K562 (cell line): ENCODE measurements at regions not wholly inside any gene's neighbourhood (a gene's known extent, or its start where the extent isn't known, plus 50 kb on each side); places are given as distances from the start of the nearest gene placed in this dataset.

Experiments used
- ATAC-seq: fragments of 200-7000 bp; cut with Tn5 transposase; 3 replicates; pipeline ENCODE4 v1.9.1; 2020; ENCODE audit warnings: moderate library complexity
- BruUV-seq: library from RNA; stranded (reverse); fragments of 400-500 nt; replicated peaks from 2 replicates; lab custom pipeline; 2021; lab: Mats Ljungman, UMichigan
- CTCF ChIA-PET: fragments of 300-600 bp; formaldehyde crosslinking; extraction: SDS; loops from one replicate; lab custom pipeline; 2021; ENCODE audit warnings: low intra/inter-chr PET ratio; lab: Yijun Ruan, JAX
- POLR2A ChIA-PET: fragments of 300-600, 350-650 bp; sonication (Branson Sonifier 250); formaldehyde crosslinking; extraction: SDS; loops from one replicate; lab custom pipeline; 2021; ENCODE audit warnings: antibody characterized with exemption, inconsistent platforms; lab: Yijun Ruan, JAX
- DNase-seq, 4 experiments: peaks; one replicate each; pipeline versions ENCODE4 v3.0.0 to v3.0.0-alpha.2; 2011 to 2018; ENCODE audit warnings: low spot score in 3 of 4, mixed read lengths in 3 of 4; ENCODE audit errors: extremely low read depth in 1 of 4
- FAIRE-seq: peaks from 2 replicates; lab custom pipeline; 2011; peaks lifted over from hg19 to GRCh38; lab: Jason Lieb, UNC
- H2AFZ ChIP-seq: 2 replicates; pipeline ENCODE4 v1.6.0; 2011; ENCODE audit warnings: low read depth, low read length, control low read depth, inconsistent platforms
- H3K27ac ChIP-seq: fragments of 200-600 bp; 3 replicates; pipeline ENCODE4 v1.8.0; 2011; ENCODE audit warnings: low read depth, mild to moderate bottlenecking, control low read depth, inconsistent platforms, low read length, moderate library complexity, mixed read lengths; ENCODE audit errors: extremely low read depth
- H3K27me3 ChIP-seq, 2 experiments: fragments of 300-600 bp in 1 of 2; 2 replicates in 1 of 2; 3 replicates in 1 of 2; pipeline versions ENCODE4 v1.6.0 to v1.8.0; 2011; ENCODE audit warnings: inconsistent platforms in 2 of 2, low read length in 2 of 2, mild to moderate bottlenecking in 1 of 2, mixed read lengths in 1 of 2, moderate library complexity in 1 of 2; ENCODE audit not compliant: control insufficient read depth in 2 of 2, insufficient read depth in 2 of 2
- H3K36me3 ChIP-seq: fragments of 300-600 bp; 3 replicates; pipeline ENCODE4 v1.8.0; 2011; ENCODE audit warnings: mild to moderate bottlenecking, low read length, inconsistent platforms; ENCODE audit not compliant: control insufficient read depth, insufficient read depth
- H3K4me1 ChIP-seq, 2 experiments: fragments of 200-600 bp in 1 of 2; replicated peaks in 1 of 2; 2 replicates in 1 of 2; 3 replicates in 1 of 2; pipeline versions ENCODE4 v1.5.1 to v1.8.0; 2011; ENCODE audit warnings: inconsistent platforms in 2 of 2, low read length in 2 of 2, mild to moderate bottlenecking in 1 of 2, mixed read lengths in 1 of 2, moderate library complexity in 1 of 2; ENCODE audit not compliant: control insufficient read depth in 2 of 2, insufficient read depth in 2 of 2
- H3K4me2 ChIP-seq: 2 replicates; pipeline ENCODE4 v1.6.1; 2011; ENCODE audit warnings: low read length, control low read depth, inconsistent platforms, mixed read lengths; ENCODE audit not compliant: insufficient read depth
- H3K4me3 ChIP-seq: fragments of 200-600 bp; sonication (generic), shearing (Covaris generic); 2 replicates; pipeline ENCODE4 v1.5.1; 2016; ENCODE audit warnings: control low read depth, inconsistent platforms
- H3K79me2 ChIP-seq: fragments of 200-600 bp; 3 replicates; pipeline ENCODE4 v1.8.0; 2011; ENCODE audit warnings: low read length, inconsistent platforms; ENCODE audit not compliant: control insufficient read depth, insufficient read depth
- H3K9ac ChIP-seq, 2 experiments: 2 replicates each; pipeline versions ENCODE4 v1.6.0 to v1.6.1; 2011; ENCODE audit warnings: low read depth in 2 of 2, low read length in 2 of 2, control low read depth in 1 of 2, inconsistent platforms in 1 of 2, mild to moderate bottlenecking in 1 of 2, mixed read lengths in 1 of 2; ENCODE audit not compliant: insufficient read depth in 1 of 2
- H3K9me1 ChIP-seq: one replicate; pipeline ENCODE4 v1.6.0; 2011; ENCODE audit warnings: inconsistent platforms, mild to moderate bottlenecking, low read length, moderate library complexity; ENCODE audit not compliant: control insufficient read depth, insufficient read depth
- H3K9me3 ChIP-seq: replicated peaks from 2 replicates; pipeline ENCODE4 v1.5.1; 2011; ENCODE audit warnings: low read depth, low read length, inconsistent platforms; ENCODE audit not compliant: control insufficient read depth, insufficient read depth
- H4K20me1 ChIP-seq: replicated peaks from 2 replicates; pipeline ENCODE4 v1.6.1; 2011; ENCODE audit warnings: low read length, inconsistent platforms, mixed read lengths; ENCODE audit not compliant: control insufficient read depth, insufficient read depth
- DDX20 ChIP-seq: fragments of 450-650 bp; IDR thresholded peaks from 2 replicates; pipeline ENCODE4 v1.6.1; 2016; ENCODE audit warnings: missing genetic modification characterization, low read depth, mild to moderate bottlenecking, missing compliant biosample characterization, moderate library complexity
- HMG20A ChIP-seq: fragments of 450-650 bp; formaldehyde crosslinking; conservative IDR thresholded peaks from 2 replicates; pipeline ENCODE4 v1.4.0; 2020; ENCODE audit warnings: mild to moderate bottlenecking, mixed read lengths
- NFXL1 ChIP-seq: fragments of 450-650 bp; formaldehyde crosslinking; IDR thresholded peaks from 2 replicates; pipeline ENCODE4 v1.4.0; 2021; ENCODE audit warnings: mild to moderate bottlenecking
- RBM22 ChIP-seq: fragments of 200-400 bp; formaldehyde crosslinking; IDR thresholded peaks from 2 replicates; pipeline ENCODE4 v1.6.1; 2018; ENCODE audit warnings: low read length, low read depth; ENCODE audit not compliant: poor library complexity, severe bottlenecking
- SRSF9 ChIP-seq: fragments of 200-400 bp; formaldehyde crosslinking; IDR thresholded peaks from 2 replicates; pipeline ENCODE4 v1.6.1; 2017; ENCODE audit warnings: low read depth, low read length, borderline replicate concordance
- STAG1 ChIP-seq: sonication (generic); formaldehyde crosslinking; IDR thresholded peaks from 2 replicates; pipeline ENCODE4 v1.5.0; 2020; ENCODE audit warnings: missing genetic modification reagents, borderline replicate concordance
- ZNF695 ChIP-seq: fragments of 450-650 bp; formaldehyde crosslinking; IDR thresholded peaks from 2 replicates; pipeline ENCODE4 v1.4.0; 2020; ENCODE audit warnings: mild to moderate bottlenecking, moderate library complexity
- ZNF77 ChIP-seq: fragments of 250-450 bp; sonication (Bioruptor Pico); IDR thresholded peaks from 2 replicates; pipeline ENCODE4 v1.5.0; 2020
- WGBS: fragments of 100-300 bp; shearing (Covaris generic); methylation state at CpG from one replicate; pipeline ENCODE4 v1.1.6; 2016; ENCODE audit warnings: low coverage, mixed read lengths; ENCODE audit not compliant: insufficient coverage; ENCODE audit errors: missing lambda C conversion rate; 5-methylcytosine and 5-hydroxymethylcytosine counted together
- in situ Hi-C: fragments of 300-500 bp; cut with MboI; formaldehyde crosslinking; loops from 4 replicates; pipeline ENCODE4 v1.15.0; 2018; ENCODE audit warnings: inconsistent platforms, mixed read lengths
- intact Hi-C: fragments of 100-400 bp; cut with micrococcal nuclease; formaldehyde crosslinking; loops from 2 replicates; pipeline ENCODE4 v1.14.2; 2022
- TF ChIP-seq, protein P1 (sequence below): fragments of 250-450 bp; sonication (Bioruptor Pico); IDR thresholded peaks from 2 replicates; pipeline ENCODE4 v1.8.0; 2022; ENCODE audit warnings: inconsistent platforms, mild to moderate bottlenecking, moderate library complexity, borderline replicate concordance

DNA sequence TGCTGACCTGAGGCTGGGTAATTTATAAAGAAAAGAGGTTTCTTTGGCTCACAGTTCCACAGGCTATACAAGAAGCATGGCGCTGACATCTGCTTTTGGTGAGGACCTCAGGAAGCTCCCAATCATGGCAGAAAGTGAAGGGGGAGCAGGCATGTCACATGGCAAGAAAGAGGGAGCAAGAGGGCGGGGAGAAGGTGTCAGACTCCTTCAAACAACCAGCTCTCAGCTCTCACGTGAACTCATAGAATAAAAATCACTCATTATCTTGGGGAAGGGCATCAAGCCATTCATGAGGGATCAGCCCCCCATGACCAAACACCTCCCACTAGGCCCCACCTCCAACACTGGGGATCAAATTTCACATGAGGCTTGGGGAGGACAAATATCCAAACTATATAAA, 266.8 kb downstream of the RHOU start (continued):
- TF ChIP-seq DDX20 (tag) = no peak
- no peak for TF ChIP-seq ZNF77 (CRISPR knock-in tag)
- no peak for TF ChIP-seq STAG1
- no peak for TF ChIP-seq NFXL1 (CRISPR knock-in tag)

GRCh38 chr1:229002451-229002960, 267.2 kb downstream of the RHOU start:
- no peaks in the 10 kb centered on the region for H3K9me1 ChIP-seq
- H3K4me2 ChIP-seq = no peak overlapping the region
- BruUV-seq = no TSS peak
- TF ChIP-seq SRSF9 (no peak), HMG20A (no peak), RBM22 (no peak), ZNF695 (no peak)
- TF ChIP-seq, protein P1, sequence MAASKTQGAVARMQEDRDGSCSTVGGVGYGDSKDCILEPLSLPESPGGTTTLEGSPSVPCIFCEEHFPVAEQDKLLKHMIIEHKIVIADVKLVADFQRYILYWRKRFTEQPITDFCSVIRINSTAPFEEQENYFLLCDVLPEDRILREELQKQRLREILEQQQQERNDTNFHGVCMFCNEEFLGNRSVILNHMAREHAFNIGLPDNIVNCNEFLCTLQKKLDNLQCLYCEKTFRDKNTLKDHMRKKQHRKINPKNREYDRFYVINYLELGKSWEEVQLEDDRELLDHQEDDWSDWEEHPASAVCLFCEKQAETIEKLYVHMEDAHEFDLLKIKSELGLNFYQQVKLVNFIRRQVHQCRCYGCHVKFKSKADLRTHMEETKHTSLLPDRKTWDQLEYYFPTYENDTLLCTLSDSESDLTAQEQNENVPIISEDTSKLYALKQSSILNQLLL = no peak
- no peak for FAIRE-seq
- H3K9ac ChIP-seq = no peak overlapping the region
- H3K9me3 ChIP-seq = no peaks in the 10 kb centered on the region
- H4K20me1 ChIP-seq = no peaks in the 10 kb centered on the region
- no peak overlapping the region for H3K27ac ChIP-seq
- in situ Hi-C loops = no loop called here
- DNase-seq = no peak
- POLR2A ChIA-PET = no interaction called here
- no peaks in the 10 kb centered on the region for H3K79me2 ChIP-seq
- no peaks in the 10 kb centered on the region for H3K36me3 ChIP-seq
- CTCF ChIA-PET = no interaction called here
- H3K27me3 ChIP-seq = peaks cover 13 to 28% of the 10 kb centered on the region in 2 experiments; a peak in 4 of 5 replicates
- peak overlapping the region; percentile 87 for H2AFZ ChIP-seq
- peaks cover 7 to 23% of the 10 kb centered on the region in 2 experiments; a peak in 4 of 5 replicates for H3K4me1 ChIP-seq
- ATAC-seq = no peak
- 20% methylated on average over 4 of the region's 4 CpGs for WGBS
- H3K4me3 ChIP-seq = no peak overlapping the region
- intact Hi-C loops = no loop called here
